NCI-H187 treated with DMSO at 0.1 percent for 48 hours (cell line): ENCODE measurements at regions not wholly inside any gene's neighbourhood (a gene's known extent, or its start where the extent isn't known, plus 50 kb on each side); places are given as distances from the start of the nearest gene placed in this dataset.

ENCODE experiments used
- DNase-seq: peaks from one replicate; lab custom pipeline; 2025; lab: John Stamatoyannopoulos, UW

- DNase-seq, result no peak
These were observed 190.1 kb upstream of the RNF32 start for GRCh38 chr7:156450473-156450872.

GRCh38 chr7:156448918-156449317, 191.7 kb upstream of the RNF32 start:
- no peak for DNase-seq

- no peak for DNase-seq
These were observed 193.6 kb upstream of the RNF32 start for GRCh38 chr7:156446990-156447389.

- no peak for DNase-seq
These were observed 194.4 kb upstream of the RNF32 start for GRCh38 chr7:156445997-156446761.

- no peak for DNase-seq
These were observed 198.1 kb upstream of the RNF32 start for GRCh38 chr7:156442516-156442915.

GRCh38 chr7:156440456-156440855, 200.1 kb upstream of the RNF32 start:
- no peak for DNase-seq

- no peak for DNase-seq
These were observed 202.6 kb upstream of the RNF32 start for GRCh38 chr7:156438011-156438410.

- DNase-seq, result no peak
These were observed 203.5 kb upstream of the RNF32 start for GRCh38 chr7:156437021-156437614.

- no peak for DNase-seq
These were observed 204.9 kb upstream of the RNF32 start for GRCh38 chr7:156435486-156436231.

GRCh38 chr7:156434706-156435105, 205.9 kb upstream of the RNF32 start:
- DNase-seq, result no peak

GRCh38 chr7:156432018-156432417, 208.6 kb upstream of the RNF32 start:
- DNase-seq, result no peak

GRCh38 chr7:156430109-156430508, 210.5 kb upstream of the RNF32 start:
- no peak for DNase-seq

GRCh38 chr7:156429514-156429913, 211.1 kb upstream of the RNF32 start:
- no peak for DNase-seq

GRCh38 chr7:156423876-156424275, 216.7 kb upstream of the RNF32 start:
- no peak for DNase-seq

GRCh38 chr7:156420496-156420895, 220.1 kb upstream of the RNF32 start:
- no peak for DNase-seq

GRCh38 chr7:156419782-156420181, 220.8 kb upstream of the RNF32 start:
- no peak for DNase-seq

GRCh38 chr7:156402255-156402654, 238.3 kb upstream of the RNF32 start:
- DNase-seq, result no peak

GRCh38 chr7:156401617-156402016, 239.0 kb upstream of the RNF32 start:
- DNase-seq, result no peak

GRCh38 chr7:156400046-156400445, 240.5 kb upstream of the RNF32 start:
- DNase-seq, result no peak

- DNase-seq, result peak; percentile 26
These were observed 243.3 kb upstream of the RNF32 start for GRCh38 chr7:156397249-156397648.

- no peak for DNase-seq
These were observed 251.4 kb upstream of the RNF32 start for GRCh38 chr7:156389116-156389692.

- DNase-seq, result no peak
These were observed 254.5 kb upstream of the RNF32 start for GRCh38 chr7:156386097-156386496.

- DNase-seq, result no peak
These were observed 255.9 kb upstream of the RNF32 start for GRCh38 chr7:156384706-156385105.
